ENCODE measurements at regions not wholly inside any gene's neighbourhood (a gene's known extent, or its start where the extent isn't known, plus 50 kb on each side); places are given as distances from the start of the nearest gene placed in this dataset.

DNA sequence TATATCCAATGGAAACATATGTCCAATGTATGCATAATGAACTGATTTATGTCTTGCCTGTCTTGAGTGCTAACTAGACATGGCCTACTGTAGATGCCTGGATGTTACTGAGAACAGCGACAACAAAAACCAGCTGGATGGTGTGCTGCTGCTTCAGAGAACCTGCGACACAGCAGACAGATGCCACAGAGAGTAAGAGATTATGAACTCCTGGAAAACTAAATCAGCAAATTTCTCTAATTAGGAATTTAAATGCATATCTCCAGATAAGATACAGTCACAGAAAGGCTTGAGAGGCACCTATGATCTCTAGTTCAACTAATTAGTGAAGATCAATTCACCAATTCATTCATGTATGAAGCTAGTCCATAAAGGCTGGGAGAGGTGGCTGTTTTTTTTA, 1508.0 kb upstream of the TENM4 start:
- TF ChIP-seq, protein P1, sequence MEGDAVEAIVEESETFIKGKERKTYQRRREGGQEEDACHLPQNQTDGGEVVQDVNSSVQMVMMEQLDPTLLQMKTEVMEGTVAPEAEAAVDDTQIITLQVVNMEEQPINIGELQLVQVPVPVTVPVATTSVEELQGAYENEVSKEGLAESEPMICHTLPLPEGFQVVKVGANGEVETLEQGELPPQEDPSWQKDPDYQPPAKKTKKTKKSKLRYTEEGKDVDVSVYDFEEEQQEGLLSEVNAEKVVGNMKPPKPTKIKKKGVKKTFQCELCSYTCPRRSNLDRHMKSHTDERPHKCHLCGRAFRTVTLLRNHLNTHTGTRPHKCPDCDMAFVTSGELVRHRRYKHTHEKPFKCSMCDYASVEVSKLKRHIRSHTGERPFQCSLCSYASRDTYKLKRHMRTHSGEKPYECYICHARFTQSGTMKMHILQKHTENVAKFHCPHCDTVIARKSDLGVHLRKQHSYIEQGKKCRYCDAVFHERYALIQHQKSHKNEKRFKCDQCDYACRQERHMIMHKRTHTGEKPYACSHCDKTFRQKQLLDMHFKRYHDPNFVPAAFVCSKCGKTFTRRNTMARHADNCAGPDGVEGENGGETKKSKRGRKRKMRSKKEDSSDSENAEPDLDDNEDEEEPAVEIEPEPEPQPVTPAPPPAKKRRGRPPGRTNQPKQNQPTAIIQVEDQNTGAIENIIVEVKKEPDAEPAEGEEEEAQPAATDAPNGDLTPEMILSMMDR (IDR thresholded peaks at IDR 0.05), result no peak
- TF ChIP-seq POLR2A (IDR thresholded peaks at IDR 0.05), result no peak
